ENCODE measurements at regions not wholly inside any gene's neighbourhood (a gene's known extent, or its start where the extent isn't known, plus 50 kb on each side); places are given as distances from the start of the nearest gene placed in this dataset.

GRCh38 chr9:28024676-28025075 lies 451.4 kb upstream of the C9orf72 start:
- TF ChIP-seq LARP7 (IDR thresholded peaks at IDR 0.05) (no peak), FOXP1 (CRISPR knock-in tag; IDR thresholded peaks at IDR 0.05) (no peak), TARDBP (IDR thresholded peaks at IDR 0.05) (no peak)

Measured in K562 (cell line).